ENCODE measurements at regions not wholly inside any gene's neighbourhood (a gene's known extent, or its start where the extent isn't known, plus 50 kb on each side); places are given as distances from the start of the nearest gene placed in this dataset.

DNA sequence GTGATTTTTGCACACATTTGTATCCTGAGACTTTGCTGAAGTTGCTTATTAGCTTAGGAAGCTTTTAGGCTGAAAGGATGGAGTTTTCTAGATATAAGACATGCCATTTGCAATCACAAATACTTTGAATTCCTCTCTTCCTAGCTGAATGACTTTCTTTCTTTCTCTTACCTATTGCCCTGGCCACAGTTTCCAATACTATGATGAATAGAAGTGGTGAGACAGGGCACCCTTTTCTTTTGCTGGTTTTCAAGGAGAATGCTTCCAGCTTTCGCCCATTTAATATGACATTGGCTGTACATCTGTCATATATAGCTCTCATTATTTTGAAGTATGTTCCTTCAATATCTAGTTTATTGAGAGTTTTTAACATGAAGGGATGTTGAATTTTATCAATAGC lies 409.6 kb upstream of the EPHA7 start:
- no peaks in the 10 kb centered on the region for H3K9me3 ChIP-seq
- DNase-seq (ENCODE audit: extremely low spot score in 2 of 2): no peak
- TF ChIP-seq, protein P1, sequence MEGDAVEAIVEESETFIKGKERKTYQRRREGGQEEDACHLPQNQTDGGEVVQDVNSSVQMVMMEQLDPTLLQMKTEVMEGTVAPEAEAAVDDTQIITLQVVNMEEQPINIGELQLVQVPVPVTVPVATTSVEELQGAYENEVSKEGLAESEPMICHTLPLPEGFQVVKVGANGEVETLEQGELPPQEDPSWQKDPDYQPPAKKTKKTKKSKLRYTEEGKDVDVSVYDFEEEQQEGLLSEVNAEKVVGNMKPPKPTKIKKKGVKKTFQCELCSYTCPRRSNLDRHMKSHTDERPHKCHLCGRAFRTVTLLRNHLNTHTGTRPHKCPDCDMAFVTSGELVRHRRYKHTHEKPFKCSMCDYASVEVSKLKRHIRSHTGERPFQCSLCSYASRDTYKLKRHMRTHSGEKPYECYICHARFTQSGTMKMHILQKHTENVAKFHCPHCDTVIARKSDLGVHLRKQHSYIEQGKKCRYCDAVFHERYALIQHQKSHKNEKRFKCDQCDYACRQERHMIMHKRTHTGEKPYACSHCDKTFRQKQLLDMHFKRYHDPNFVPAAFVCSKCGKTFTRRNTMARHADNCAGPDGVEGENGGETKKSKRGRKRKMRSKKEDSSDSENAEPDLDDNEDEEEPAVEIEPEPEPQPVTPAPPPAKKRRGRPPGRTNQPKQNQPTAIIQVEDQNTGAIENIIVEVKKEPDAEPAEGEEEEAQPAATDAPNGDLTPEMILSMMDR (IDR thresholded peaks at IDR 0.05): no peak
- no peak for TF ChIP-seq POLR2A (IDR thresholded peaks at IDR 0.05)
- no peak for TF ChIP-seq POLR2AphosphoS5 (IDR thresholded peaks at IDR 0.05; ENCODE audit: insufficient read depth in 1 of 2, low read depth in 1 of 2)
- H3K36me3 ChIP-seq: no peaks in the 10 kb centered on the region
- no peak overlapping the region for H3K27ac ChIP-seq
- no peak overlapping the region for H3K4me3 ChIP-seq
- no peaks in the 10 kb centered on the region for H3K27me3 ChIP-seq
- intact Hi-C loops (cut with DNase I): no loop called here
- no peaks in the 10 kb centered on the region for H3K4me1 ChIP-seq

DNA sequence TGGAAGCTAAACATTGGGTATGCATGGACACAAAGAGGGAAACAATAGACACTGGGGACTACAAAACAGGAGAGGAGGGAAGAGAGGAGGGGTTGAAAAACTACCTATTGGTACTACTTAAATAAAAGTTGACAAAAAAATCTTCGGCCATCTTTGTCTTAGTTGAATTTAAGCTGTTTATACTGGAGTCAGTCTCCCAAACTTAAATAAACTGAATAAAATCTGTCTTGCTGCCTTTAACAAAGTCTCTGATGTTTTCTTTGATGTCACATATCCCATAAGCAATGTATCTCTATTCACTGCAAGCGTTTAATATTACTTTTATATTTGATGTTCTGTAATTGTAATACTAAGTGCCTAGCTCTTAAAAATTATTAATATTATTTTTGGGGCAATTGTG lies 409.2 kb upstream of the EPHA7 start:
- H3K4me1 ChIP-seq: no peaks in the 10 kb centered on the region
- no peaks in the 10 kb centered on the region for H3K9me3 ChIP-seq
- no peak for DNase-seq (ENCODE audit: extremely low spot score in 2 of 2)
- H3K4me3 ChIP-seq: no peak overlapping the region
- no peak overlapping the region for H3K27ac ChIP-seq
- TF ChIP-seq POLR2AphosphoS5 (IDR thresholded peaks at IDR 0.05; ENCODE audit: insufficient read depth in 1 of 2, low read depth in 1 of 2): no peak
- no peak for TF ChIP-seq POLR2A (IDR thresholded peaks at IDR 0.05)
- TF ChIP-seq, protein P1 (IDR thresholded peaks at IDR 0.05): no peak
- intact Hi-C loops (cut with DNase I): no loop called here
- H3K27me3 ChIP-seq: no peaks in the 10 kb centered on the region
- no peaks in the 10 kb centered on the region for H3K36me3 ChIP-seq

DNA sequence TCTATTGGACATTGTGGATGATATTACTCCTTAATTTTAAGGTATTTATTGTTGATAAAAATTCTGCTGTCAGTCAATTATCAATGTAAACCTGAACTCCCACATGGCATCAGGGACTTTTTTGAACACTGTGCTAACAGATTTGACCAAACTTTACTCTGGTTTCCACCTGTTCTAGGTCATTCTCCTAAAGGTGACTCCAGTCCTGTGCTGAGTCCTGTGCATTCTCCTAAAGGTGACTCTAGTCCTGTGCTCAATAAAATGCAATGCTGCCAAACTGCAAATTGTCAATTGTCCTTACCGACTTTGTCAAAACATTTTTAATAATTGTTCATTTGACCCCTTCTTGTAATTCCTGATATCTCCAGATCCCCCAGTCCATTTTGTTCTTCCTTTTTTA lies 408.4 kb upstream of the EPHA7 start:
- intact Hi-C loops (cut with DNase I): no loop called here
- no peak overlapping the region for H3K4me3 ChIP-seq
- H3K4me1 ChIP-seq: no peaks in the 10 kb centered on the region
- no peak for DNase-seq (ENCODE audit: extremely low spot score in 2 of 2)
- TF ChIP-seq POLR2A (IDR thresholded peaks at IDR 0.05): no peak
- no peaks in the 10 kb centered on the region for H3K27me3 ChIP-seq
- H3K36me3 ChIP-seq: no peaks in the 10 kb centered on the region
- H3K9me3 ChIP-seq: no peaks in the 10 kb centered on the region
- no peak overlapping the region for H3K27ac ChIP-seq

DNA sequence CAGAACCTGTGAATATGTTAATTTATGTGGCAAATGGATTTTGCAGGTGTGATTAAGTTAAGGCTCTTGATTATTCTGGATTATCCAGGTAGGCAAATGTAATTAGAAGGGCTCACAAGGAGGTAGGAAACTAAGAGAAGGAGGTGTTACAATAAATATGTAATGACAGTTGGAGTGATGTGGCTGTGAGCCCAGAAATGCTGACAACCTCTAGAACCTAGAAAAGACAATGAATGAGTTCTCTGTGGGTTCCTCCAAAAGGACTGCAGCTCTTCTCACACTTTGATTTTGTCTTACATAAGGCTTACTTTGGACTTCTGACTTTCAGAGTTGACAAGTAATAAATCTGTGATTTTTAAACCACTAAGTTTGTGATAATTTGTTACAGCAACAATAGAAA lies 406.6 kb upstream of the EPHA7 start:
- Histone ChIP-seq H3K27me3 (no peaks in the 10 kb centered on the region), H3K27ac (no peak overlapping the region), H3K4me1 (no peaks in the 10 kb centered on the region), H3K4me3 (no peak overlapping the region), H3K9me3 (no peaks in the 10 kb centered on the region), H3K36me3 (no peaks in the 10 kb centered on the region)
- intact Hi-C loops (cut with DNase I): no loop called here
- TF ChIP-seq POLR2A (IDR thresholded peaks at IDR 0.05): no peak
- TF ChIP-seq, protein P1 (IDR thresholded peaks at IDR 0.05): no peak
- TF ChIP-seq POLR2AphosphoS5 (IDR thresholded peaks at IDR 0.05; ENCODE audit: insufficient read depth in 1 of 2, low read depth in 1 of 2): no peak
- DNase-seq (ENCODE audit: extremely low spot score in 2 of 2): no peak

DNA sequence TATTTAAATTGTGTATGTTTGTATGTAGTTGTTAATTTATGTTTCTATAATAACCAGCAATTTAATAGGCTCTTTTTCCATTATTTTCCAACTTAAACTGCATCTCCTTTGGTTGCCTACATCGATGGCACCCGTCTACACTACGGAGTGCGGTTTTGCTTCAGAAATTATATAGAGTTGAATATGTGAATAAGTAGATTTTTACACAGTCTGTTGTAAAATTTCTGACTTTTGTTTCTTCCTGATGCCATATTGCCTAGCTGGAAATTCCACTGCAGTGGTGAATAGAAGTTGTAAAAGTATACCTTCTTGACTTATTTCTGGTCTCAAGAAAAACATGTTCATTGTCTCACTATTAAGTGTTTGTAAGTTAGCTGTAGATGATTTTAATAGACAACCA lies 404.1 kb upstream of the EPHA7 start:
- no peak for DNase-seq (ENCODE audit: extremely low spot score in 2 of 2)
- Histone ChIP-seq H3K27ac (no peak overlapping the region), H3K36me3 (no peaks in the 10 kb centered on the region), H3K9me3 (no peaks in the 10 kb centered on the region), H3K4me3 (no peak overlapping the region), H3K27me3 (no peaks in the 10 kb centered on the region), H3K4me1 (no peaks in the 10 kb centered on the region)
- TF ChIP-seq, protein P1 (IDR thresholded peaks at IDR 0.05): no peak
- no peak for TF ChIP-seq POLR2AphosphoS5 (IDR thresholded peaks at IDR 0.05; ENCODE audit: insufficient read depth in 1 of 2, low read depth in 1 of 2)
- TF ChIP-seq POLR2A (IDR thresholded peaks at IDR 0.05): no peak
- intact Hi-C loops (cut with DNase I): no loop called here
